Medulla oblongata (tissue), 1 donor: ENCODE measurements at regions not wholly inside any gene's neighbourhood (a gene's known extent, or its start where the extent isn't known, plus 50 kb on each side); places are given as distances from the start of the nearest gene placed in this dataset.

ENCODE experiments used
- DNase-seq: peaks from one replicate; pipeline ENCODE4 v3.0.0-alpha.2; 2015; ENCODE audit errors: extremely low spot score

- peak; percentile 10 for DNase-seq
Observed at GRCh38 chr10:4345877-4346646, 479.9 kb upstream of the AKR1E2 start.

GRCh38 chr10:4344492-4344994 lies 481.5 kb upstream of the AKR1E2 start:
- peak; percentile 41 for DNase-seq

DNA sequence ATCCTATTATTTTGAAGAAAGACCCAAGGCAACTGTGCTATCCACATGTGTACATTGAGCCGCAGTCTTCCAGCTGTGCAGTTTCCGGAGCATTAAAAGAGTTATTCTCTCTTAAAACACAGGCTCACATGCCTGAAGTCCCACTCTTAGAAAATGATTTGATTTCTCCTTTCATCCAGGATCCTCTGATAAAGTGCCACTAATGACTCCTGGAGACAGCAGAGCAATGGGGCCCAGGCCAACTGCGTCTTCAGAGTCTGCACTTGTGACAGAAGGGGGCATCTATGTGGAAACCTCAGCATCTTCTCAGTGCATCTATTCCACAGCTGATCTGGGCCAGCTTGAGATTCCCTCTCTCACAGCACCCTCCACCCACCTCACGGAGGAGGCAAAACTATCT lies 482.1 kb upstream of the AKR1E2 start:
- no peak for DNase-seq

DNA sequence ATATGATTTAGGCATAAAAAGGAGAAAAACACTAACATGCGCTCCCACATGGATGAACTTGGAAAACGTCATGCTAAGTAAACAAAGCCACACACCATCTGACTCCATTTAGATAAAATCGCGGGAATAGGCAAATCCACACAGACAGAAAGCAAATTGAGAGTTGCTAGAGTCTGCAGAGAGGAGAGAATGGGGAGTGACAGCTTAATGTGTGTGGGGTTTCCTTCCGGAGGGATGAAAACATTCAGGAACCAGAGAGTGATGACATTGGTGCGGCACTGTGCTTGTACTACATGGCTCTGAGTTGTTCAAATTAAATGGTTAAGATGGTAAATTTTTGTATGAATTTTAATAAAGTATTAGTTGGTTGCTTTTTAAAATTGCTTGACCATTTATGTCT lies 482.9 kb upstream of the AKR1E2 start:
- no peak for DNase-seq

- no peak for DNase-seq
Observed at GRCh38 chr10:4338768-4339167, 487.2 kb upstream of the AKR1E2 start.

DNA sequence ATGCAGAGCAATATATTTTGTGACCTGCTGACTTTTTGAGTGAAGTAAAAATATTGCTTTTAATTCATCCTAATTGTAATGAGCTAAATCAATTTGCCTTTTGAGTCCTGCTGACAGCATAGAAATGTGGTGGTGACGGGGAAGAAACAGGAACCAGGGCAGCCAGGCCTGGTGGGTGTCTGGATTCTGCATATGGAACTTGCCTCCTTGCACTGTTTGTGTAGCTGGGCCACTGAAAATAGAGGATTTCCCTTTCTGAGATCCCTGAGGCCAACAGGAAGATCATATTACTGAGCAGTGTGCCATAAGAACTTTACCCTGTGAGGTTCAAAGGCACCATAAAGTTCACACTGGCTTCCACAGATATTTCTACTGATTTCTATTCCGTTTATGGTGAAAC lies 488.4 kb upstream of the AKR1E2 start:
- no peak for DNase-seq

- DNase-seq, result no peak
Observed at GRCh38 chr10:4334871-4335270, 491.1 kb upstream of the AKR1E2 start.

- DNase-seq, result no peak
Observed at GRCh38 chr10:4334015-4334414, 492.0 kb upstream of the AKR1E2 start.

GRCh38 chr10:4333459-4333894 lies 492.5 kb upstream of the AKR1E2 start:
- no peak for DNase-seq

DNA sequence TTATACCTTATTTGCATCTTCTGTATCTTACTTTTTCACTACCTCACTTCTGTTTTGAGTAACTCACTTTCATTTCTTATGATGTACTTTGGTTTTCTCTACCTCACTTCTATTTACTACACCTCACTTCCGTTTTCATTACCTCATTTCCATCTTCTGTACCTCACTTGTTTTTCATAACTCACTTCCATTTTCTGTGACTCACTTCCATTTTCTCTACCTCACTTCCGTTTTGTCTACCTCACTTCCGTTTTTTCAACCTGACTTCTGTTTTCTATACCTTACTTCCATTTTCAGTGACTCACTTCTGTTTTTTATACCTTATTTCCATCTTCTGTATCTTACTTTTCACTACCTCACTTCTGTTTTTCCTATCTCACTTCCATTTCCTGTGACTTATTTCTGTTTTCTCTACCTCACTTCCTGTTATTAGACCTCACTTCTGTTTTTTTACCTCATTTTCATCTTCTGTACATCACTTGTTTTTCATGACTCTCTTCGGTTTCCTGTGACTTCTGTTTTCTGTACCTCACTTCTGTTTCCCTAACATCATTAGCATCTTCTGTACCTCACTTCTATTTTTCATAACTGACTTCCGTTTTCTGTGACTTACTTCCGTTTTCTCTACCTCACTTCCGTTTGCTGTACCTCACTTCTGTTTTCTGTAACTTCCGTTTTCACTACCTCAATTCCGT lies 493.1 kb upstream of the AKR1E2 start:
- no peak for DNase-seq

- no peak for DNase-seq
Observed at GRCh38 chr10:4331150-4331549, 494.9 kb upstream of the AKR1E2 start.

GRCh38 chr10:4330636-4331035 lies 495.4 kb upstream of the AKR1E2 start:
- DNase-seq, result no peak

GRCh38 chr10:4329225-4329624 lies 496.8 kb upstream of the AKR1E2 start:
- DNase-seq, result no peak

DNA sequence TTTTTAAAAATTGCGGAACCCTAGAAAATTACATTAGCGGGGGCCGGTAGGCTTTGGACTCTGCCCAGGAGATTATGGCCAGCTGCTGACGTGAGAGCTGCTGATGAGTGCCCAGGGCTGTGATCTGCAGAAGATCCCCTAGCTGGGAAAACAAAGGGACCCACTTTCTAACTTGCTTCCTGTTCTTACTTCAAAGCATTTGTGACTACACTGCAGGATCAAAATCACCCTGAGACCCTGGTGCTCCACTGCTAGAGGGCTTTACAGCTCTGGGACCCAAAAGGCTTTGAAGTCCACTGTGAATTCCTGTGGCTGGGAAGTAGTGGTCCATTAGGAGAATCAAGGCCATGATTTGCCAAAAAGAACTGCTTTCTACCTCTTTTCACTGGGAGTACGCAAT lies 499.4 kb upstream of the AKR1E2 start:
- no peak for DNase-seq

DNA sequence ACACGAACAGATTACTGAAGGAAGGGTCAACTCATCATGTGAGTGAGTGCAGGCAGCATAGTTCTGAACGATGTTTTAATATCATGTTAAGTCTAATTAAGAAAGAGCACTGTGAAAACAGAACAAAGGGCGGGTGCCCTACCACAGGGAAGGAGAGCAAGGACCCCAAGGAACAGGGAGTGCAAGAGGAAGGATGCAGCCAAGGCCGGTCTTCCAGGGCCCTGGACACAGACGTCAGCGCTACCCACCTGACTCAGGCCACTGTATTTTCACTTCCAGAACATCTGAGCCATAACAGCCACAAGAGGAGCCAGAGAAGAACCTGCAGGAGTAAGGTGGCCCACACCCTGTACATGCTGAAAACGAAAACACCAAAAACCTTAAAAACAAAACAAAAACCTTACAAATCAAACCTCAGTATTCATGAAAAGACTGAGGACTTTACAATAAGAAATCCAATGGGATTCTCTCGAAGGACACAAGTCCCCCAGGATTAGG lies 506.1 kb upstream of the AKR1E2 start:
- DNase-seq, result no peak

- peak; percentile 72 for DNase-seq
Observed at GRCh38 chr10:4316161-4316810, 509.7 kb upstream of the AKR1E2 start.

DNA sequence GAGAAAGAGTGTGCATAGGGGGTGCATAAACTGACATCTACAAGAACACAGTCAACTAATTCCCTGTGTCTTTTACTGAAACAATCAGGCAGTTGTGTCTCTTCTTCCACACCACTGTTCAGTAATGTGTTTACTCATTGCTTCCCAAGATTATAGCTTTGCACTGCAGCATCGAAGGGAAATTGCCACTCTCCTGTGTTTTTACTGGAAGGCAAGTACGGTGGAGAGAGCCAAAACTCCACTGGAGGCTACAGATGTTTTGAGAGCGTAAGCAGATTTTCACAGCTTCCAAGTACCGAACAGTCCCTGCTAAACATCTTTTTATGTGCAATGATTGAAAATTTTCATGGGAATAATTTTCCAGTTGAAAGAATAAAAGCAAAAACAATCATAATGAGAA lies 510.5 kb upstream of the AKR1E2 start:
- DNase-seq, result peak; percentile 51

DNA sequence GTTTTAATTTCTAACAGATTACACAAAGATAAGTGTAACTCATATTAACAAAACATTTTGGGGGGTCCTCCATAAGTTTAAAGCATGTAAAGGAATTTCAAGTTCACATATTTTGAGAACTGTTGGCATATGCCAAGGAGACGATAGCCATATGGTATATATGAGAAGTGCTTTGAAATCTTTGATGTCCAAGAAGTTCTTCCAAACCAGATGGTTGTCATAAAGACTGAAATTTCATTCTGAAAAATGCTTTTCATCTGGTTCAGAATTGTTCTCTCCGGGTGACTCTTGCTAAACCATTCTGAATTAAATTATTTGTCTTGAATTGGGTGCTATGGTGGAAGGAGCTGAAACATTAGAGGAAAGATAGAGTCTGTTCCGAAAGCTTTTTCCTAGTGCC lies 513.0 kb upstream of the AKR1E2 start:
- DNase-seq, result no peak

GRCh38 chr10:4312051-4312835 lies 513.8 kb upstream of the AKR1E2 start:
- DNase-seq, result peak; percentile 5

- DNase-seq, result no peak
Observed at GRCh38 chr10:4310172-4310571, 515.8 kb upstream of the AKR1E2 start.

DNA sequence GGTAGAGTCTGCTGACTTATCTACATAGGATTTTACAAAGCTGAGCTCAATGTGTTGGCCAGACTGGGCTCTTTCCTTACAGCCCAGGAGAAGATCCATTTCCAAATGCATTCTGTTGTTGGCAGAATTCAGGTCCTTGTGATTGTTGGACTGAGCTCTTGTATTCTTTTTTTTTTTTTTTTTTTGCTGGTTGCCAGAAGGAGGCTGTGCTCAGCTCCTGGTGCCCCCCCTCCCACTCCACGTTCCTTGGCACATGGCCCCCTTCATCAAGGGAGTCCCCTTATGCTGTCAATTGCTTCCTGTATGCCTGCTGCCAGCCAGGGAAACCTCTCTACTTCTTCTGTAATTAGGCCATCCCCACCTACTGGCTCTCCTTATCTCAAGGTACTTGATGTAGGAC lies 518.1 kb upstream of the AKR1E2 start:
- no peak for DNase-seq

GRCh38 chr10:4306871-4307270 lies 519.1 kb upstream of the AKR1E2 start:
- no peak for DNase-seq
